Cardiac muscle cell (in vitro differentiated cells and primary cell): ENCODE measurements at regions not wholly inside any gene's neighbourhood (a gene's known extent, or its start where the extent isn't known, plus 50 kb on each side); places are given as distances from the start of the nearest gene placed in this dataset.
"Not testable (repeated sequence)": the region's sequence is repeated elsewhere in the genome, so short reads cannot be mapped to it uniquely, and the experiment has no call there.

Experiments used
- DNase-seq, 2 donors: peaks; one replicate each; pipeline versions ENCODE4 v3.0.0 to v3.0.0-alpha.2; 2010 to 2017; ENCODE audit warnings: low read depth in 1 of 2, low spot score in 1 of 2
- H3K27ac ChIP-seq: fragments of 200-600 bp; sonication (generic); 2 replicates; pipeline ENCODE4 v1.5.1; 2016
- H3K27me3 ChIP-seq: fragments of 200-600 bp; sonication (generic); 2 replicates; pipeline ENCODE4 v1.6.0; 2016; ENCODE audit warnings: control low read depth
- H3K36me3 ChIP-seq: fragments of 200-600 bp; sonication (generic); 2 replicates; pipeline ENCODE4 v1.5.1; 2016; ENCODE audit warnings: control low read depth
- H3K4me1 ChIP-seq: fragments of 200-600 bp; sonication (generic); 2 replicates; pipeline ENCODE4 v1.8.1; 2017; ENCODE audit warnings: low read depth, mild to moderate bottlenecking, mixed run types
- H3K4me3 ChIP-seq: fragments of 200-600 bp; sonication (generic); 2 replicates; pipeline ENCODE4 v1.5.1; 2016; ENCODE audit warnings: mild to moderate bottlenecking
- H3K9me3 ChIP-seq: fragments of 200-600 bp; sonication (generic); 2 replicates; pipeline ENCODE4 v1.5.1; 2017; ENCODE audit warnings: low read depth, mild to moderate bottlenecking, control low read depth
- TF ChIP-seq, protein P1 (sequence below): IDR thresholded peaks from 2 replicates; pipeline ENCODE4 v1.5.1; 2012; ENCODE audit warnings: low read depth, mild to moderate bottlenecking, low read length

GRCh38 chr16:9622268-9622667, 530.8 kb downstream of the HAPSTR1 start:
- TF ChIP-seq, protein P1, sequence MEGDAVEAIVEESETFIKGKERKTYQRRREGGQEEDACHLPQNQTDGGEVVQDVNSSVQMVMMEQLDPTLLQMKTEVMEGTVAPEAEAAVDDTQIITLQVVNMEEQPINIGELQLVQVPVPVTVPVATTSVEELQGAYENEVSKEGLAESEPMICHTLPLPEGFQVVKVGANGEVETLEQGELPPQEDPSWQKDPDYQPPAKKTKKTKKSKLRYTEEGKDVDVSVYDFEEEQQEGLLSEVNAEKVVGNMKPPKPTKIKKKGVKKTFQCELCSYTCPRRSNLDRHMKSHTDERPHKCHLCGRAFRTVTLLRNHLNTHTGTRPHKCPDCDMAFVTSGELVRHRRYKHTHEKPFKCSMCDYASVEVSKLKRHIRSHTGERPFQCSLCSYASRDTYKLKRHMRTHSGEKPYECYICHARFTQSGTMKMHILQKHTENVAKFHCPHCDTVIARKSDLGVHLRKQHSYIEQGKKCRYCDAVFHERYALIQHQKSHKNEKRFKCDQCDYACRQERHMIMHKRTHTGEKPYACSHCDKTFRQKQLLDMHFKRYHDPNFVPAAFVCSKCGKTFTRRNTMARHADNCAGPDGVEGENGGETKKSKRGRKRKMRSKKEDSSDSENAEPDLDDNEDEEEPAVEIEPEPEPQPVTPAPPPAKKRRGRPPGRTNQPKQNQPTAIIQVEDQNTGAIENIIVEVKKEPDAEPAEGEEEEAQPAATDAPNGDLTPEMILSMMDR, result no peak
- Histone ChIP-seq H3K4me3 (no peak overlapping the region), H3K9me3 (no peaks in the 10 kb centered on the region), H3K27ac (no peak overlapping the region), H3K27me3 (no peaks in the 10 kb centered on the region), H3K36me3 (no peaks in the 10 kb centered on the region), H3K4me1 (no peaks in the 10 kb centered on the region)
- DNase-seq, result no peak

DNA sequence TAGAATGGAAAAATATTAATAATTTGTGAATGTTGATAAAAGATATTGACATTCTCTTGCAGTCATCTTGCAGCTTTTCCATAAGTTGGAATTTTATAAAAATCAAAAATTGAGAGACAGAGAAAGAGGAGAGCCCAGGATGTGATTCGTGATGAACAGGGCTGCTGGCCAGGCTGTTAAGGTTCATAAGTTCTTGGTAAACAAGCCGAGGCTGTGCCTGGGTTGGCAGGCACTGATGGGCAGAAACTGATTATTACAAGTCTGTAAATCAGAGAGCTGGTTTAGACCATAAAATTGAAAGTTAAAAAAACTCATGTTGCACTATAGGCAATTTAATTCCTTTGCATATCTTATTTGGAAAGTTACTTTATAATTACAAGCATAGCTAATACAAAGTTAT, 533.7 kb downstream of the HAPSTR1 start:
- no peak overlapping the region for H3K4me3 ChIP-seq
- DNase-seq, result no peak
- no peaks in the 10 kb centered on the region for H3K4me1 ChIP-seq
- H3K27ac ChIP-seq, result no peak overlapping the region
- TF ChIP-seq, protein P1, result no peak
- no peaks in the 10 kb centered on the region for H3K9me3 ChIP-seq
- H3K36me3 ChIP-seq, result no peaks in the 10 kb centered on the region
- no peaks in the 10 kb centered on the region for H3K27me3 ChIP-seq

GRCh38 chr16:9627427-9627826, 536.0 kb downstream of the HAPSTR1 start:
- TF ChIP-seq, protein P1, result no peak
- H3K36me3 ChIP-seq, result no peaks in the 10 kb centered on the region

DNA sequence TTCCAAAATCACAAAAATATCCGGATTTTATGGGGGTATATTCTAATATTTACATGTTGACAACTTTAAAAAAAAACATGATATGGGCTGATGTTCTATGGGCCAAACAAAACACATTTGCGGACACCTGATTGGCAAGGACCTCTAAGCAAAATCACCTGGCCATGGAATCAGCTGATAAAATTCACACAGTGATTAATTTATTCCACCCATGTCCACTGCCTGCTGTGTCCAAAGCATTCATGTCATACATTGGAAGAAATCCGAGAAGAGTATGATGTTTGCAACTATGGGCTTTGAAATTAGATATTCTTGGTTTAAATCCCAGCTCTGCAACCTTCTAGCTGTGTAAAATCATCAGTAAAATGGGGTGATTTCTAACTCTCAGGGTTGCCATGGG, 538.7 kb downstream of the HAPSTR1 start:
- DNase-seq, result no peak
- Histone ChIP-seq H3K4me1 (no peaks in the 10 kb centered on the region), H3K36me3 (no peaks in the 10 kb centered on the region), H3K27ac (no peak overlapping the region), H3K9me3 (no peaks in the 10 kb centered on the region), H3K4me3 (no peak overlapping the region), H3K27me3 (no peaks in the 10 kb centered on the region)
- TF ChIP-seq, protein P1, result no peak

More at GRCh38 chr16:9627427-9627826, 536.0 kb downstream of the HAPSTR1 start:
- DNase-seq, result no peak
- H3K27me3 ChIP-seq, result no peaks in the 10 kb centered on the region
- no peak overlapping the region for H3K27ac ChIP-seq
- no peaks in the 10 kb centered on the region for H3K4me1 ChIP-seq
- no peaks in the 10 kb centered on the region for H3K9me3 ChIP-seq
- no peak overlapping the region for H3K4me3 ChIP-seq

DNA sequence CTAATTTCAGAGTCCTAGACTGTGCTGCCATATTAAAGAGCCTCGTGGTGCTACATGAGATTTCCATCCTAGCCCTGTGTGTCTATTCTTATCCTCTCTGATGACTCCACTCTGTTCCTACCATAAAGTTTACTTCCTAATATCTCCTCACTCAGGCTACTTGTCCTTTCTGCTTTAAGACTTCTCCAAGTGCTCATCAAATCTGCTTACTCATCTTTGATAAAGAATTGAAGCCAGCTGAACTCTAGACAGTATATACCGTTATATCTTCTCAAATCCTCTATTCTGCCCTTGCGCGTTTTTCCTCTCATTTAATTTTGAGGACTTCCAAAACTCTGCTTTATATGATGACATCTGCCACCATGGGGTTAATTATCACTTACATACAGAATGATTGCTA, 539.5 kb downstream of the HAPSTR1 start:
- Histone ChIP-seq H3K27ac (no peak overlapping the region), H3K27me3 (no peaks in the 10 kb centered on the region), H3K36me3 (no peaks in the 10 kb centered on the region), H3K9me3 (no peaks in the 10 kb centered on the region), H3K4me3 (no peak overlapping the region), H3K4me1 (no peaks in the 10 kb centered on the region)
- no peak for DNase-seq
- TF ChIP-seq, protein P1, result no peak

GRCh38 chr16:9633844-9634243, 542.4 kb downstream of the HAPSTR1 start:
- Histone ChIP-seq H3K27ac (no peak overlapping the region), H3K9me3 (no peaks in the 10 kb centered on the region), H3K27me3 (no peaks in the 10 kb centered on the region), H3K4me3 (no peak overlapping the region), H3K4me1 (no peaks in the 10 kb centered on the region), H3K36me3 (no peaks in the 10 kb centered on the region)
- TF ChIP-seq, protein P1, result no peak
- no peak for DNase-seq

- H3K27ac ChIP-seq, H3K9me3 ChIP-seq, H3K4me1 ChIP-seq: not testable (repeated sequence)
Observed at GRCh38 chr16:9635150-9635720, 543.8 kb downstream of the HAPSTR1 start.

More at GRCh38 chr16:9635150-9635720, 543.8 kb downstream of the HAPSTR1 start:
- H3K4me3 ChIP-seq, DNase-seq, H3K36me3 ChIP-seq, H3K27me3 ChIP-seq: not testable (repeated sequence)
